Adrenal gland (tissue), 9 donors: ENCODE measurements at regions not wholly inside any gene's neighbourhood (a gene's known extent, or its start where the extent isn't known, plus 50 kb on each side); places are given as distances from the start of the nearest gene placed in this dataset.

Experiments used
- DNase-seq, 7 donors: peaks; one replicate each; pipeline ENCODE4 v3.0.0-alpha.2; 2019 to 2020
- H3K27ac ChIP-seq, 5 donors: fragments of 200-600 bp; sonication (generic) in 4 of 5; 1 replicate in 3 of 5; 2 replicates in 2 of 5; pipeline versions ENCODE4 v1.5.1 to v1.8.0; 2016 to 2020; ENCODE audit warnings: mild to moderate bottlenecking in 1 of 5
- H3K27me3 ChIP-seq: fragments of 200-600 bp; 2 replicates; pipeline ENCODE4 v1.8.0; 2021
- H3K36me3 ChIP-seq, 2 donors: fragments of 200-600 bp; replicated peaks in 1 of 2; 1 replicate in 1 of 2; 2 replicates in 1 of 2; pipeline versions ENCODE4 v1.5.1 to v1.8.0; 2018 to 2022
- H3K4me1 ChIP-seq, 2 donors: fragments of 200-600 bp; replicated peaks in 1 of 2; 1 replicate in 1 of 2; 2 replicates in 1 of 2; pipeline versions ENCODE4 v1.5.1 to v1.8.0; 2018 to 2021
- H3K4me3 ChIP-seq, 4 donors: fragments of 200-600 bp; sonication (generic) in 3 of 4; one replicate each; pipeline ENCODE4 v1.5.1; 2016 to 2018
- H3K9me3 ChIP-seq, 3 donors: fragments of 200-600 bp; sonication (generic) in 1 of 3; replicated peaks in 1 of 3; 1 replicate in 2 of 3; 2 replicates in 1 of 3; pipeline versions ENCODE4 v1.5.1 to v1.8.0; 2016 to 2021
- CTCF ChIP-seq, 6 experiments: fragments of 450-650 bp in 4 of 6; fragments of 200-600 bp in 2 of 6; sonication (generic) in 1 of 6; IDR thresholded peaks; 1 replicate in 5 of 6; 2 replicates in 1 of 6; pipeline versions ENCODE4 v1.5.1 to v1.8.0; 2016 to 2021; ENCODE audit warnings: antibody characterized with exemption in 6 of 6, mild to moderate bottlenecking in 2 of 6, moderate library complexity in 1 of 6
- POLR2A ChIP-seq, 2 donors: fragments of 450-650 bp; IDR thresholded peaks; one replicate each; pipeline ENCODE4 v1.6.1; 2017; ENCODE audit warnings: antibody characterized with exemption in 2 of 2, mild to moderate bottlenecking in 2 of 2, moderate library complexity in 1 of 2
- WGBS, 4 donors: extraction: QIAGEN DNeasy Blood & Tissue Kit in 2 of 4; methylation state at CpG; one replicate each; pipeline versions ENCODE4 v1.1.5 to v1.1.7; 2013 to 2017; 5-methylcytosine and 5-hydroxymethylcytosine counted together
- intact Hi-C, 2 donors: fragments of 100-400 bp; cut with DNase I; formaldehyde crosslinking; loops; one replicate each; pipeline versions ENCODE4 v1.14.1 to v1.15.0; 2022 to 2023
- donor health status: healthy with polysubstance abuse.
- donor health status: Bipolar disorder and iron deficiency.
- donor health status: DM: yes; HTN: yes; CAD: no.
- donor health status: DM: no; HTN: no; CAD: no.
- donor health status: DM: no; HTN: no; CAD: no.

- WGBS, 4 donors = 80 to 89% (median 82%) methylated on average over 5 of the region's 5 CpGs
- TF ChIP-seq POLR2A (IDR thresholded peaks at IDR 0.05) (no peak), CTCF (IDR thresholded peaks at IDR 0.05) (no peak)
- H3K36me3 ChIP-seq = no peaks in the 10 kb centered on the region
- H3K9me3 ChIP-seq = no peaks in the 10 kb centered on the region
- intact Hi-C loops = loop anchor here in 1 of 2 donors (10.0 kb wide), 1 partner anchor 118 kb away; no protein-coding TSS in a partner anchor
- DNase-seq = no peak
- H3K4me3 ChIP-seq = no peak overlapping the region
- H3K27ac ChIP-seq = no peak overlapping the region
- H3K4me1 ChIP-seq = no peaks in the 10 kb centered on the region
- H3K27me3 ChIP-seq = no peaks in the 10 kb centered on the region
Observed at GRCh38 chr5:67363180-67363709, 166.6 kb upstream of the CD180 start.

- WGBS, 4 donors = 66 to 75% (median 69%) methylated on average over 6 of the region's 6 CpGs
Observed at GRCh38 chr5:67361932-67362729, 165.5 kb upstream of the CD180 start.

GRCh38 chr5:67360047-67360446, 163.4 kb upstream of the CD180 start:
- Histone ChIP-seq H3K4me3 (no peak overlapping the region), H3K9me3 (no peaks in the 10 kb centered on the region), H3K36me3 (no peaks in the 10 kb centered on the region), H3K4me1 (no peaks in the 10 kb centered on the region), H3K27ac (no peak overlapping the region), H3K27me3 (no peaks in the 10 kb centered on the region)
- WGBS, 4 donors = 64 to 76% (median 71%) methylated on average over 3 of the region's 3 CpGs
- TF ChIP-seq POLR2A (IDR thresholded peaks at IDR 0.05) (no peak), CTCF (IDR thresholded peaks at IDR 0.05) (no peak)
- no peak for DNase-seq
- intact Hi-C loops = loop anchor here in 1 of 2 donors (10.0 kb wide), 1 partner anchor 115 kb away; no protein-coding TSS in a partner anchor

More at GRCh38 chr5:67361932-67362729, 165.5 kb upstream of the CD180 start:
- Histone ChIP-seq H3K27ac (no peak overlapping the region), H3K4me3 (no peak overlapping the region), H3K4me1 (no peaks in the 10 kb centered on the region), H3K9me3 (no peaks in the 10 kb centered on the region), H3K27me3 (no peaks in the 10 kb centered on the region), H3K36me3 (no peaks in the 10 kb centered on the region)
- DNase-seq = peak in 1 of 7 donors; percentile 66
- TF ChIP-seq CTCF (IDR thresholded peaks at IDR 0.05) = no peak
- TF ChIP-seq POLR2A (IDR thresholded peaks at IDR 0.05) = no peak
- intact Hi-C loops = loop anchor here in 1 of 2 donors (10.0 kb wide), 1 partner anchor 117 kb away; no protein-coding TSS in a partner anchor

- TF ChIP-seq POLR2A (IDR thresholded peaks at IDR 0.05) (no peak), CTCF (IDR thresholded peaks at IDR 0.05) (no peak)
- Histone ChIP-seq H3K9me3 (no peaks in the 10 kb centered on the region), H3K4me1 (no peaks in the 10 kb centered on the region), H3K27me3 (no peaks in the 10 kb centered on the region), H3K4me3 (no peak overlapping the region), H3K27ac (no peak overlapping the region), H3K36me3 (no peaks in the 10 kb centered on the region)
- DNase-seq = no peak
- intact Hi-C loops = no loop called here
Observed at GRCh38 chr5:67358186-67358585, 161.6 kb upstream of the CD180 start.
